Body of pancreas (tissue), 4 donors: ENCODE measurements at regions not wholly inside any gene's neighbourhood (a gene's known extent, or its start where the extent isn't known, plus 50 kb on each side); places are given as distances from the start of the nearest gene placed in this dataset.

ENCODE experiments used
- CTCF ChIP-seq, 7 experiments: fragments of 450-650 bp in 4 of 7; fragments of 200-600 bp in 3 of 7; sonication (generic) in 3 of 7; IDR thresholded peaks; one replicate each; pipeline ENCODE4 v1.5.1; 2016 to 2019; ENCODE audit warnings: antibody characterized with exemption in 7 of 7
- POLR2A ChIP-seq, 3 donors: fragments of 450-650 bp; IDR thresholded peaks; one replicate each; pipeline ENCODE4 v1.6.1; 2016; ENCODE audit warnings: antibody characterized with exemption in 3 of 3, mild to moderate bottlenecking in 2 of 3

- no peak for TF ChIP-seq CTCF (IDR thresholded peaks at IDR 0.05)
- no peak for TF ChIP-seq POLR2A (IDR thresholded peaks at IDR 0.05)
These were observed 50.7 kb upstream of the FOXB1 start for GRCh38 chr15:59953392-59953883.
